B cell (primary cell): ENCODE measurements at regions not wholly inside any gene's neighbourhood (a gene's known extent, or its start where the extent isn't known, plus 50 kb on each side); places are given as distances from the start of the nearest gene placed in this dataset.

Experiments
- ATAC-seq: fragments of 200-7000 bp; cut with Tn5 transposase; one replicate; pipeline ENCODE4 v1.10.0; 2021; ENCODE audit warnings: low read depth, mild to moderate bottlenecking, moderate number of reproducible peaks, moderate library complexity
- CTCF ChIA-PET: fragments of 350-600 bp; sonication (Branson Sonifier 250); formaldehyde crosslinking; loops from one replicate; lab custom pipeline; 2021; ENCODE audit warnings: antibody characterized with exemption, inconsistent platforms; lab: Charles Lee
- POLR2A ChIA-PET: fragments of 350-600 bp; sonication (Branson Sonifier 250); formaldehyde crosslinking; loops from one replicate; lab custom pipeline; 2021; ENCODE audit warnings: antibody characterized with exemption; lab: Charles Lee
- DNase-seq: peaks from one replicate; pipeline ENCODE4 v3.0.0; 2013
- H2AFZ ChIP-seq: 2 replicates; pipeline ENCODE4 v1.6.1; 2012; ENCODE audit warnings: mild to moderate bottlenecking, low read depth, low read length; ENCODE audit not compliant: insufficient read depth, poor library complexity, severe bottlenecking
- H3K27ac ChIP-seq, 2 donors: 1 replicate in 1 of 2; 2 replicates in 1 of 2; pipeline ENCODE4 v1.5.1; 2012 to 2013; ENCODE audit warnings: low read length in 2 of 2, mild to moderate bottlenecking in 2 of 2, moderate library complexity in 1 of 2
- H3K27me3 ChIP-seq, 4 experiments: fragments of 200-600 bp in 1 of 4; sonication (generic) in 1 of 4; replicated peaks in 1 of 4; 1 replicate in 2 of 4; 2 replicates in 2 of 4; pipeline versions ENCODE4 v1.6.1 to v1.7.0; 2013 to 2016; ENCODE audit warnings: low read length in 3 of 4, mild to moderate bottlenecking in 2 of 4, mixed read lengths in 1 of 4, moderate library complexity in 1 of 4; ENCODE audit not compliant: insufficient read depth in 4 of 4, control insufficient read depth in 3 of 4; ENCODE audit errors: control extremely low read depth in 1 of 4
- H3K36me3 ChIP-seq, 2 experiments: replicated peaks in 1 of 2; 1 replicate in 1 of 2; 2 replicates in 1 of 2; pipeline versions ENCODE4 v1.6.1 to v1.7.1; 2013; ENCODE audit warnings: low read length in 1 of 2; ENCODE audit not compliant: insufficient read depth in 2 of 2, control insufficient read depth in 1 of 2; ENCODE audit errors: control extremely low read depth in 1 of 2, extremely low read depth in 1 of 2
- H3K4me1 ChIP-seq, 2 donors: fragments of 200-600 bp in 1 of 2; sonication (generic) in 1 of 2; 1 replicate in 1 of 2; 2 replicates in 1 of 2; pipeline versions ENCODE4 v1.5.1 to v1.6.1; 2013 to 2017; ENCODE audit warnings: low read length in 2 of 2; ENCODE audit not compliant: control insufficient read depth in 2 of 2, insufficient read depth in 2 of 2
- H3K4me2 ChIP-seq: replicated peaks from 2 replicates; pipeline ENCODE3; 2012; ENCODE audit warnings: mild to moderate bottlenecking, low read depth, low read length; ENCODE audit not compliant: poor library complexity, severe bottlenecking
- H3K4me3 ChIP-seq, 5 experiments: fragments of 200-600 bp in 1 of 5; sonication (generic) in 1 of 5; 1 replicate in 3 of 5; 2 replicates in 2 of 5; pipeline versions ENCODE4 v1.5.1 to v1.7.0; 2011 to 2016; ENCODE audit warnings: low read length in 4 of 5, mild to moderate bottlenecking in 4 of 5, low read depth in 2 of 5, control low read depth in 1 of 5, moderate library complexity in 1 of 5; ENCODE audit not compliant: insufficient read depth in 1 of 5; ENCODE audit errors: control extremely low read depth in 1 of 5, extremely low read depth in 1 of 5
- H3K79me2 ChIP-seq: fragments of 200-600 bp; sonication (generic); one replicate; pipeline ENCODE4 v1.6.0; 2016; ENCODE audit warnings: low read length; ENCODE audit not compliant: control insufficient read depth, insufficient read depth
- H3K9ac ChIP-seq: fragments of 200-600 bp; sonication (generic); 2 replicates; pipeline ENCODE4 v1.6.1; 2017; ENCODE audit warnings: mild to moderate bottlenecking, low read length, moderate library complexity
- H3K9me3 ChIP-seq, 3 donors: one replicate each; pipeline versions ENCODE4 v1.6.1 to v1.7.1; 2013; ENCODE audit warnings: low read length in 2 of 3; ENCODE audit not compliant: control insufficient read depth in 2 of 3, insufficient read depth in 1 of 3; ENCODE audit errors: control extremely low read depth in 1 of 3
- H4K20me1 ChIP-seq: 2 replicates; pipeline ENCODE4 v1.6.0; 2012; ENCODE audit warnings: mild to moderate bottlenecking, low read length; ENCODE audit not compliant: insufficient read depth, control insufficient read depth, poor library complexity, severe bottlenecking
- H3K27ac Mint-ChIP-seq: one replicate; pipeline ENCODE4 v1.8.0; 2021; ENCODE audit warnings: mixed read lengths
- H3K27me3 Mint-ChIP-seq: one replicate; pipeline ENCODE4 v1.8.0; 2021; ENCODE audit warnings: mixed read lengths
- H3K4me1 Mint-ChIP-seq: one replicate; pipeline ENCODE4 v1.8.0; 2021; ENCODE audit warnings: mixed read lengths
- H3K4me3 Mint-ChIP-seq: one replicate; pipeline ENCODE4 v1.8.0; 2021; ENCODE audit warnings: mixed read lengths
- H3K9me3 Mint-ChIP-seq: one replicate; pipeline ENCODE4 v1.8.0; 2022; ENCODE audit warnings: mixed read lengths; ENCODE audit not compliant: insufficient read depth
- EZH2 ChIP-seq: IDR thresholded peaks from 2 replicates; pipeline ENCODE4 v1.6.1; 2012; ENCODE audit warnings: borderline replicate concordance, low read depth, mild to moderate bottlenecking, moderate library complexity, low read length; ENCODE audit not compliant: insufficient read depth, poor library complexity, severe bottlenecking
- WGBS: methylation state at CpG from one replicate; pipeline ENCODE4 v1.1.5; 2013; ENCODE audit warnings: missing lambda C conversion rate; ENCODE audit not compliant: insufficient coverage; 5-methylcytosine and 5-hydroxymethylcytosine counted together
- intact Hi-C: fragments of 100-400 bp; cut with micrococcal nuclease; formaldehyde crosslinking; loops from one replicate; pipeline ENCODE4 v1.10.0; 2022
- TF ChIP-seq, protein P1 (sequence below): fragments of 200-600 bp; IDR thresholded peaks from one replicate; pipeline ENCODE4 v1.8.0; 2022; ENCODE audit warnings: antibody characterized with exemption, mild to moderate bottlenecking

DNA sequence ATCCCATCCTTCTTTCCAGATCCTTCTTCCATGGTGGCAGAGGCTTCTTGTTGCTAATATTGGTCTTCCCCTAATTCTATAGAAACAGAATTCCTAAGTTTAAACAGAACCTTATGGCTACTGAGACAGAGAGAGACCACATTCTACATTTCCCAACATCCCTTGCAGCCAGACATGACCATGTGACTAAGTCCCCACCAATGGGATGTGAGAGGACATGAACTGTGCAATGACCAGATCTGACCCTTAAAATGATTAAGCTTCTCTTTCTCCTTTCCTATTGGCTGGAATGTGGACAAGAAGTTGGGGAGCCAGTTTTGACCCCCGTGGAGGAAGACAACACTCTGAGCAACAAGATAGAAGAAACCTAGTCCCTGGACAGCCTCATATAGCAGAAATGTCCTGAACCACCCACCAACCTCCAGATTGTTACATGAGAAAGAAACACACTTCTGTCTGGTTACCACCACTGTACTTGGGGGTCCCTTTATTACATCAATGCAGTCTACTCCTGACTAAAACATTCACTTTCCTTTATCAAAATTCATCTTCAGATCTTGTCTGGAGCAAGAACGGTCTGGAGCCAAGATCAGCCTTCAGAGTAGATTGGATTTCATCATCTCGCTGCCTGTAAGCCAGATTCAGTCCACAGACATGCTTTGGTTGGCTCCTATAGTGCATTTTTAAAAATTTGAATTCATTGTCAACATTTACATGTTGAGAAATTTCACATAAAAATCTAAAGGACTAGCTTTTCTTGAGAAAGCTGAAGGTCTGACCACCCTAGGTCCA, 183.9 kb downstream of the SHQ1 start:
- ATAC-seq: no peak

DNA sequence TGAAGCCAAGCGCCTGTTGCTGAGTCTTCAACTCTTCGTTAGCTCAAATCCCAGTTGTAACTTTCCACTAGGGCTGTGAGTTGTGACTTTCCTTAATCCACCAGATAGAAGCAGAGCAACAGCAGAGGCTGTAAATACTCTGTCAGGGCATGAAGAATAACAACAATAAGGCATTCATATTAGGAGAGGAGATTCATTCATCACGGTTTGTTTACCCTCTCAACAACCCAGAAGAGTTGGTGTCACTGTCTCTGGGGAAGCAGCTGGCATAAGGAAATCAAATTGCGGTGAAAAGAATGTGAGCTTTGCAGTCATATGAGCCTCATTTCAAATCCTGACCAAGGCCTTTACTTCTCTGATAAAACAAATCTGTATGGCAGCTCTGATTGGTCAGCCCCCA, 184.8 kb downstream of the SHQ1 start:
- Mint-ChIP-seq H3K9me3 (no peaks in the 10 kb centered on the region), H3K27me3 (peaks cover 24% of the 10 kb centered on the region), H3K4me3 (no peak overlapping the region), H3K4me1 (no peaks in the 10 kb centered on the region), H3K27ac (no peak overlapping the region)
- H3K27ac ChIP-seq: no peak overlapping the region
- H3K9me3 ChIP-seq: no peaks in the 10 kb centered on the region
- H3K4me1 ChIP-seq: no peaks in the 10 kb centered on the region
- no peak for DNase-seq
- H3K9ac ChIP-seq: no peak overlapping the region
- no peaks in the 10 kb centered on the region for H3K36me3 ChIP-seq
- H3K27me3 ChIP-seq: peaks cover 0 to 15% (median 3%) of the 10 kb centered on the region in 4 experiments
- no peak for ATAC-seq
- no peak overlapping the region for H2AFZ ChIP-seq
- intact Hi-C loops: no loop called here
- CTCF ChIA-PET: interaction anchor here (1.0 to 6.1 kb wide), 3 partner anchors 132 to 788 kb away, joined by 3 to 161 read pairs (median 3); no protein-coding TSS in a partner anchor
- H4K20me1 ChIP-seq: no peaks in the 10 kb centered on the region
- H3K79me2 ChIP-seq: no peaks in the 10 kb centered on the region
- WGBS: 69% methylated on average over 3 of the region's 4 CpGs
- POLR2A ChIA-PET: no interaction called here
- TF ChIP-seq, protein P1, sequence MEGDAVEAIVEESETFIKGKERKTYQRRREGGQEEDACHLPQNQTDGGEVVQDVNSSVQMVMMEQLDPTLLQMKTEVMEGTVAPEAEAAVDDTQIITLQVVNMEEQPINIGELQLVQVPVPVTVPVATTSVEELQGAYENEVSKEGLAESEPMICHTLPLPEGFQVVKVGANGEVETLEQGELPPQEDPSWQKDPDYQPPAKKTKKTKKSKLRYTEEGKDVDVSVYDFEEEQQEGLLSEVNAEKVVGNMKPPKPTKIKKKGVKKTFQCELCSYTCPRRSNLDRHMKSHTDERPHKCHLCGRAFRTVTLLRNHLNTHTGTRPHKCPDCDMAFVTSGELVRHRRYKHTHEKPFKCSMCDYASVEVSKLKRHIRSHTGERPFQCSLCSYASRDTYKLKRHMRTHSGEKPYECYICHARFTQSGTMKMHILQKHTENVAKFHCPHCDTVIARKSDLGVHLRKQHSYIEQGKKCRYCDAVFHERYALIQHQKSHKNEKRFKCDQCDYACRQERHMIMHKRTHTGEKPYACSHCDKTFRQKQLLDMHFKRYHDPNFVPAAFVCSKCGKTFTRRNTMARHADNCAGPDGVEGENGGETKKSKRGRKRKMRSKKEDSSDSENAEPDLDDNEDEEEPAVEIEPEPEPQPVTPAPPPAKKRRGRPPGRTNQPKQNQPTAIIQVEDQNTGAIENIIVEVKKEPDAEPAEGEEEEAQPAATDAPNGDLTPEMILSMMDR: no peak
- H3K4me2 ChIP-seq: no peak overlapping the region
- no peak overlapping the region for H3K4me3 ChIP-seq

More for the DNA sequence above, 183.9 kb downstream of the SHQ1 start:
- CTCF ChIA-PET: interaction anchor here (1.0 to 6.1 kb wide), 7 partner anchors 13 to 790 kb away, joined by 3 to 161 read pairs (median 10); no protein-coding TSS in a partner anchor
- Histone ChIP-seq H3K27me3 (peaks cover 0 to 10% (median 0%) of the 10 kb centered on the region in 4 experiments), H4K20me1 (no peaks in the 10 kb centered on the region), H3K4me3 (no peak overlapping the region), H3K36me3 (no peaks in the 10 kb centered on the region), H3K4me2 (no peak overlapping the region), H3K27ac (no peak overlapping the region), H3K4me1 (no peaks in the 10 kb centered on the region), H3K9me3 (no peaks in the 10 kb centered on the region), H3K9ac (no peak overlapping the region), H2AFZ (no peak overlapping the region), H3K79me2 (no peaks in the 10 kb centered on the region)
- no peaks in the 10 kb centered on the region for H3K4me1 Mint-ChIP-seq
- no peak for DNase-seq
- H3K4me3 Mint-ChIP-seq: no peak overlapping the region
- WGBS: 100% methylated on average over 1 of the region's 3 CpGs
- intact Hi-C loops: no loop called here
- no peak for TF ChIP-seq EZH2
- TF ChIP-seq, protein P1: no peak
- H3K27me3 Mint-ChIP-seq: peaks cover 20% of the 10 kb centered on the region
- H3K27ac Mint-ChIP-seq: no peak overlapping the region
- H3K9me3 Mint-ChIP-seq: no peaks in the 10 kb centered on the region
- POLR2A ChIA-PET: no interaction called here
